ENCODE measurements at regions not wholly inside any gene's neighbourhood (a gene's known extent, or its start where the extent isn't known, plus 50 kb on each side); places are given as distances from the start of the nearest gene placed in this dataset.
"Not testable (repeated sequence)": the region's sequence is repeated elsewhere in the genome, so short reads cannot be mapped to it uniquely, and the experiment has no call there.

DNA sequence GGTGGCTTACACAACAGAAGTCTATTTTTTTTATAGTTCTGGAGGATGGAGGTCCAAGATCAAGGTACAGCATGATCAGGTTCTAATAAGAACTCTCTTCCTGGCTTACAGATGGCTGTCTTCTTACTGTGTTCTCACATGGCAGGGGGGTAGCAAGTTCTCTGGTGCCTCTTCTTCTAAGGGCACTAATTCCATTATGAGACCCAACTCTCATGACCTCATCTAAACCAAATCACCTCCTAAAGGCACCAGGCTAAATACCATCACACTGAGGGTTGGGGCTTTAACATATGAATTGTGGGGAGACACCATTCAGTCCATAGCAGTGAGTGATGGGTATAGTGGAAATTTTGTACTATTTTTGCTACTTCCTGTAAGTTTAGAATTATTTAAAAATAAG is 75.2 kb upstream of the SLC4A7 start:
- Mint-ChIP-seq H3K9me3 (ENCODE audit: unreplicated experiment) (no peaks in the 10 kb centered on the region), H3K27ac (ENCODE audit: unreplicated experiment) (no peak overlapping the region)

DNA sequence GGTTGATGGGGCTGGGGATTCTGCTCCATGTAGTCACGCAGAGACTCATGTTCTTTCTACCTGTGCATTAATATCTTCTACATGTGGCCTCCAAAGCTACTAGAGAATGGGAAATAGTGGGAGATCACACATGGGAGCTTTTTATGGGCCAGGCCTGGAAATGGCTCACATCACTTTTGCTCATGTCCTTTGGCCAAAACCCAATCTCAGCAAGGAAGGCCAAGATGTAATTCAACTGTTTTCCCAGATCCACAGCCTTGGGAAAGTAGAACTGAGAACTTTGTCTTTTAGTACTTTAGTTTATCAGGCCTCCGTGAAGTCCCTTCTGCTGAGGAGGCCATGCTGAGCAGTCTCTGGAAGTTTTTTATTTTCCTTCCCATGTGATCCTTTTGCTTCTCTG is 73.2 kb upstream of the SLC4A7 start:
- H3K4me1 Mint-ChIP-seq (ENCODE audit: low read depth, unreplicated experiment), result no peaks in the 10 kb centered on the region
- no peak overlapping the region for H3K27ac Mint-ChIP-seq (ENCODE audit: unreplicated experiment)
- DNase-seq, result no peak
- peaks cover 3% of the 10 kb centered on the region for H3K9me3 Mint-ChIP-seq (ENCODE audit: unreplicated experiment)
- no peak for TF ChIP-seq CTCF (IDR thresholded peaks at IDR 0.05; ENCODE audit: partially characterized antibody, unreplicated experiment)
- H3K4me3 Mint-ChIP-seq (ENCODE audit: unreplicated experiment), result no peak overlapping the region
- H3K27me3 Mint-ChIP-seq (ENCODE audit: unreplicated experiment), result no peaks in the 10 kb centered on the region
- H3K36me3 Mint-ChIP-seq (ENCODE audit: unreplicated experiment), result peaks cover 4% of the 10 kb centered on the region

More for the DNA sequence above, 75.2 kb upstream of the SLC4A7 start:
- TF ChIP-seq CTCF (IDR thresholded peaks at IDR 0.05; ENCODE audit: partially characterized antibody, unreplicated experiment), result no peak
- Mint-ChIP-seq H3K4me1 (ENCODE audit: low read depth, unreplicated experiment) (peaks cover 1% of the 10 kb centered on the region), H3K36me3 (ENCODE audit: unreplicated experiment) (no peaks in the 10 kb centered on the region), H3K4me3 (ENCODE audit: unreplicated experiment) (no peak overlapping the region), H3K27me3 (ENCODE audit: unreplicated experiment) (no peaks in the 10 kb centered on the region)
- DNase-seq, result no peak

- Mint-ChIP-seq H3K36me3 (ENCODE audit: unreplicated experiment) (peaks cover 4% of the 10 kb centered on the region), H3K27ac (ENCODE audit: unreplicated experiment) (no peak overlapping the region), H3K27me3 (ENCODE audit: unreplicated experiment) (no peaks in the 10 kb centered on the region), H3K9me3 (ENCODE audit: unreplicated experiment) (peaks cover 7% of the 10 kb centered on the region), H3K4me3 (ENCODE audit: unreplicated experiment) (no peak overlapping the region), H3K4me1 (ENCODE audit: low read depth, unreplicated experiment) (no peaks in the 10 kb centered on the region)
- no peak for DNase-seq
- TF ChIP-seq CTCF (IDR thresholded peaks at IDR 0.05; ENCODE audit: partially characterized antibody, unreplicated experiment), result no peak
These were observed 72.7 kb upstream of the SLC4A7 start for GRCh38 chr3:27556887-27557286.

- Mint-ChIP-seq H3K36me3 (ENCODE audit: unreplicated experiment) (peaks cover 10% of the 10 kb centered on the region), H3K27me3 (ENCODE audit: unreplicated experiment) (no peaks in the 10 kb centered on the region), H3K27ac (ENCODE audit: unreplicated experiment) (no peak overlapping the region), H3K4me1 (ENCODE audit: low read depth, unreplicated experiment) (no peaks in the 10 kb centered on the region), H3K4me3 (ENCODE audit: unreplicated experiment) (no peak overlapping the region), H3K9me3 (ENCODE audit: unreplicated experiment) (peaks cover 7% of the 10 kb centered on the region)
- no peak for DNase-seq
- TF ChIP-seq CTCF (IDR thresholded peaks at IDR 0.05; ENCODE audit: partially characterized antibody, unreplicated experiment), result no peak
These were observed 70.5 kb upstream of the SLC4A7 start for GRCh38 chr3:27554706-27555105.

DNA sequence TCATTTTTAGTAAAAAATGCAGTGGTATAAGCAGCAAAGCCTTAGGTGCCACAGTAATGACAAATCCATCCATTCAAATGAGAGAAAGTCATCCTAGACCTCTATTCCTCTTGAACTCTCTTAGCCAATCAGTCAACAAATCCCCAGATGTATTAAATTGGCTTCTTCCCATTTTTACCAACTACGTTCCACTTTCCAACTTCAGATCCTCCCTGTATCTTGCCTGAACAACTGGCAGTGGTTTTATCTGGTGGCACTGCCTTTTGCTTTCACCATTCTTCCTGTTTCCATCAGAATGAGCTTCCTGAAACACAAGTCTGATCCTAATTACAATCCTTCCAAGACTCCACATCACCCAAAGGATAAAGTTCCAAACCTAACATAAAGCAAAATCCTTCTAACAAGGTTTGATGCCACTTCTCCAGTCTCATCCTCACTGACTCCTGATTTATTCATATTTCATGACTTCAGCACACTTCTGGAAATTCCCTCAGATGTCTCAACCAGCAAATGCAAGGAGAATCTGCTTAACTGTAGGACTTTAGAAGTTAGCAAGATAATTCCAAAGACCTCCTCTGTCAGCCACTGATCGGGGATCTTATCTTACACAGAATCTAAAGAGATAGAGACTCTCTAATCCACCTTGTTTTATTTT is 69.8 kb upstream of the SLC4A7 start:
- Mint-ChIP-seq H3K4me3 (ENCODE audit: unreplicated experiment) (no peak overlapping the region), H3K27me3 (ENCODE audit: unreplicated experiment) (no peaks in the 10 kb centered on the region), H3K4me1 (ENCODE audit: low read depth, unreplicated experiment) (no peaks in the 10 kb centered on the region), H3K9me3 (ENCODE audit: unreplicated experiment) (peaks cover 7% of the 10 kb centered on the region), H3K27ac (ENCODE audit: unreplicated experiment) (no peak overlapping the region), H3K36me3 (ENCODE audit: unreplicated experiment) (peaks cover 10% of the 10 kb centered on the region)
- DNase-seq, result no peak
- no peak for TF ChIP-seq CTCF (IDR thresholded peaks at IDR 0.05; ENCODE audit: partially characterized antibody, unreplicated experiment)

GRCh38 chr3:27552708-27553107 is 68.5 kb upstream of the SLC4A7 start:
- H3K4me1 Mint-ChIP-seq (ENCODE audit: low read depth, unreplicated experiment); H3K9me3 Mint-ChIP-seq (ENCODE audit: unreplicated experiment); H3K27me3 Mint-ChIP-seq (ENCODE audit: unreplicated experiment); H3K4me3 Mint-ChIP-seq (ENCODE audit: unreplicated experiment); DNase-seq; H3K27ac Mint-ChIP-seq (ENCODE audit: unreplicated experiment): not testable (repeated sequence)
- H3K36me3 Mint-ChIP-seq (ENCODE audit: unreplicated experiment), result peaks cover 10% of the 10 kb centered on the region

- not testable (repeated sequence) for H3K9me3 Mint-ChIP-seq (ENCODE audit: unreplicated experiment); H3K27me3 Mint-ChIP-seq (ENCODE audit: unreplicated experiment)
These were observed 67.2 kb upstream of the SLC4A7 start for GRCh38 chr3:27551413-27551812.

More at GRCh38 chr3:27551413-27551812, 67.2 kb upstream of the SLC4A7 start:
- not testable (repeated sequence) for DNase-seq; H3K27ac Mint-ChIP-seq (ENCODE audit: unreplicated experiment); H3K4me1 Mint-ChIP-seq (ENCODE audit: low read depth, unreplicated experiment); H3K4me3 Mint-ChIP-seq (ENCODE audit: unreplicated experiment)
- peaks cover 10% of the 10 kb centered on the region for H3K36me3 Mint-ChIP-seq (ENCODE audit: unreplicated experiment)

All from glutamatergic neuron (in vitro differentiated cells).